DND-41 (cell line): ENCODE measurements at regions not wholly inside any gene's neighbourhood (a gene's known extent, or its start where the extent isn't known, plus 50 kb on each side); places are given as distances from the start of the nearest gene placed in this dataset.

ENCODE experiments used
- EZH2 ChIP-seq: IDR thresholded peaks from 3 replicates; pipeline ENCODE4 v1.6.1; 2012; ENCODE audit warnings: borderline replicate concordance, low read depth, mild to moderate bottlenecking, moderate library complexity, low read length, inconsistent platforms; ENCODE audit not compliant: severe bottlenecking
- TF ChIP-seq, protein P1 (sequence below): IDR thresholded peaks from 2 replicates; pipeline ENCODE4 v1.5.1; 2012; ENCODE audit warnings: borderline replicate concordance, low read length, moderate library complexity, mild to moderate bottlenecking; ENCODE audit not compliant: poor library complexity, severe bottlenecking; ENCODE audit errors: extremely low read depth

DNA sequence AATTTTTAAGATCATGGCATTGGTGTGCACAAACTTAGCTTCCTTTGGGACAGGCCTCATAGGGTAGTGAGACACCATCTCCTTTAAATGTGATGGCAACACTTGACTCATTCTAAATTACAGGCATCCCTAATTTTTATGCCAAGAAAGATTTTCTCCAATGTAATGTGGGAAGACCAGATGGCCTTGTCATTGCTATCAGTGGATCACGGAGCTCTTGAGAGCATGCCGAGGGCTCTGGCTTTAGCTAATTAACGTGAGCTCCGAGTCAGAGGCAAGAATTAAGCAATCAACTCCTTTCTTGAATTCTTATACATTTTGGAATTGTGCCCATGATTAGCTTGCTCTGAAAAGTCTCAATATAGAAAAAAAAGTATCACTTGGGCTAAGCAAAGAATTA, 215.8 kb downstream of the LRRC70 start:
- no peak for TF ChIP-seq EZH2
- TF ChIP-seq, protein P1, sequence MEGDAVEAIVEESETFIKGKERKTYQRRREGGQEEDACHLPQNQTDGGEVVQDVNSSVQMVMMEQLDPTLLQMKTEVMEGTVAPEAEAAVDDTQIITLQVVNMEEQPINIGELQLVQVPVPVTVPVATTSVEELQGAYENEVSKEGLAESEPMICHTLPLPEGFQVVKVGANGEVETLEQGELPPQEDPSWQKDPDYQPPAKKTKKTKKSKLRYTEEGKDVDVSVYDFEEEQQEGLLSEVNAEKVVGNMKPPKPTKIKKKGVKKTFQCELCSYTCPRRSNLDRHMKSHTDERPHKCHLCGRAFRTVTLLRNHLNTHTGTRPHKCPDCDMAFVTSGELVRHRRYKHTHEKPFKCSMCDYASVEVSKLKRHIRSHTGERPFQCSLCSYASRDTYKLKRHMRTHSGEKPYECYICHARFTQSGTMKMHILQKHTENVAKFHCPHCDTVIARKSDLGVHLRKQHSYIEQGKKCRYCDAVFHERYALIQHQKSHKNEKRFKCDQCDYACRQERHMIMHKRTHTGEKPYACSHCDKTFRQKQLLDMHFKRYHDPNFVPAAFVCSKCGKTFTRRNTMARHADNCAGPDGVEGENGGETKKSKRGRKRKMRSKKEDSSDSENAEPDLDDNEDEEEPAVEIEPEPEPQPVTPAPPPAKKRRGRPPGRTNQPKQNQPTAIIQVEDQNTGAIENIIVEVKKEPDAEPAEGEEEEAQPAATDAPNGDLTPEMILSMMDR = no peak
